Activated CD4-positive, alpha-beta T cell treated with anti-CD3 and anti-CD28 coated beads for 24 hours (primary cell): ENCODE measurements at regions not wholly inside any gene's neighbourhood (a gene's known extent, or its start where the extent isn't known, plus 50 kb on each side); places are given as distances from the start of the nearest gene placed in this dataset.

Source experiments
- DNase-seq, 2 donors: peaks; one replicate each; pipeline ENCODE4 v3.0.0-alpha.2; 2020; ENCODE audit warnings: low read depth in 2 of 2

DNA sequence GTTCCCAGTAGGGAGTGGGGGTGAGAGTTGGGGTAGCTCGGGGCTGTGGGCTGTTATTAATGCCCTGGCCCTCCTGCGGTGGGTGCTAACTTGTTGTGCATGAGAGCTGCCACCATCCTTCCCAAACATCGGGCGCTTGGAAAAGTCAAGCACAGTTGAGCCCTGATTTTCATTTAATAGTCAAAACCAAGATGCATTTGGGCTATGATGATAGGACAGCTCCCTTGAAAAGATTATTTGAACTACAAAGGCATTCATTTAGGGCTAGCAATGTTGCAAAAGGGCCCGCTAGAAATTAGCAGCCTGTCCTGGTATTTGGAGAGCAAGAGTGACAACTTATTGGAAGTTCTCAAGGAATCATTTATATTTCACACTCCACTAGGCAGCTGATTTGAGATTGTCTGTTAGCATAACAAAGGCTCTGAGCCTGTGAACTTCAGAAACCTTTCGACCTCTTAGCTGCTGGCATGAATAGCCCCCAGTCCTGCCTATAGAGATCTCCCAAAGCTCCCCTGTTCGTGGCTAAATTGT lies 128.2 kb upstream of the TMEM161B start:
- no peak for DNase-seq

DNA sequence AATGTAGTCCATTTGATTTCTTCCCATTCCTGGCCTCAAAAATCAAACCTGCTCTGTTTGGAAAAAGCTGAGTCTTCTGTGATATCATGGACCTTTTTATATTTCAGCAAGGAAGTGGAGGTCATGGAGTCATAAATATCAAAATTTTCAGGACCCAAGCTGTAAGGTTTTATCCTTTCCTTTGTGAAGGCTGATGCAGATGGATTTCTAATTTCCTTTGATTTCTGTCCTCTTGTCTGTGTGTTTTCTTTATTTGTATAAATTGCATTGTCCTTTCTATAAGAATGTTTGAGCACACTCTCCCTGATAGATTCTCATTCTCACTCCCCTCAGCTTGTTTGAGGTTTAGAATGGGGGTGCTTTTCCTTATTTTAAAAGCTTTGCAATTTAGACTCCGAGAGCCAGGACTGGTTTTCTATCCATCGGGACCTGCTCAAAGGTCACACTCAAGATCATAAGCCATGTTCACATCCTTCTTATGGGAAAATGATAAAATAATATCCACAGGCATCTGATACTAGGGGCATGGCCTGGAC lies 127.4 kb upstream of the TMEM161B start:
- DNase-seq: no peak

DNA sequence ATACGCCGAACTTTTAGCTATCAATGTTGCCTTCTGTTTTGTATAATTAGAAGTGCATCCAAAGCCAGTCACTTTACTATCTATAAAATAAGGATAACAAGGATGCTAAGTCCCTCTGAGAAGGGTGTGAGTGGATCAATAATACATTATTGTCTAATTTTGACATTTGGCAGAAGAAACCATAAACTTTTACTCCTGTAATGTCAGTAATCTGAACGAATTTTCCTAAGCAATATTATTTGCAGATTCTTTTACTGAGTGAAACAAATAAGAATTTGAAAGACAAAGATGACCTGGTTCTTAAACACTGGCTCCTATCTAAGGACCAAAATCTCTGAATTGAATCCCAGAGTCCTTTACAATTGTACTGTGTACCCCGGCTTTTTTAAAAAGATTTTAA lies 126.6 kb upstream of the TMEM161B start:
- DNase-seq: no peak

DNA sequence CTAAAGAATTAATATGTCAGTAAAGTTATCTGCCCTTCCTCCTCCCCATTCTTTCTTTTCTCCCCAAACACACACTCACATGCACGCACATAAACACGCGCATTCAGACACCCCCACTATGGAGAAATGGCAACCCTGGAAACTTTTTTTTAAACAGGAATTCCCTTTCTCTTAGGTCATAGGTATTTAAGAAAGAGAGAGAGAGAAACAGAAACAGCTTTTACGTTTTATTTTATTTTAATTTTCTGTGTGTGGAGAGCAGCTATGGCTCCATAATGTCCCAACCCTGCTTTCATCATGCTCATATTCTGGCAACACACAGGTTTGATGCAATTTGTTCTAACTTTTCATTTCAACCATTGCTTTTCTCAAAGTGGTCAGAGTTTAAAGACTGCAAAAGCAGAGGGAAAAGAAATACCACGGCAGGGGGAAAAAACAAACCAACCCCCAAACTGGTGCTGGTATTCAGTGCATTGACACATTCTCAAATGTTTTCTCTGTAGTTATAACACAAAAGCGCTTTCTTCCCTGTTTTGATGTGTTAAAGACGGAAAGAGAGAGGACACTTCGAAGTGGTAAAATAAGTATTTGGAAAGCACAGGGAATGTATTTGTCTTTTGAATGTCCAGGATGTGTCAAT lies 126.0 kb upstream of the TMEM161B start:
- DNase-seq: no peak

DNA sequence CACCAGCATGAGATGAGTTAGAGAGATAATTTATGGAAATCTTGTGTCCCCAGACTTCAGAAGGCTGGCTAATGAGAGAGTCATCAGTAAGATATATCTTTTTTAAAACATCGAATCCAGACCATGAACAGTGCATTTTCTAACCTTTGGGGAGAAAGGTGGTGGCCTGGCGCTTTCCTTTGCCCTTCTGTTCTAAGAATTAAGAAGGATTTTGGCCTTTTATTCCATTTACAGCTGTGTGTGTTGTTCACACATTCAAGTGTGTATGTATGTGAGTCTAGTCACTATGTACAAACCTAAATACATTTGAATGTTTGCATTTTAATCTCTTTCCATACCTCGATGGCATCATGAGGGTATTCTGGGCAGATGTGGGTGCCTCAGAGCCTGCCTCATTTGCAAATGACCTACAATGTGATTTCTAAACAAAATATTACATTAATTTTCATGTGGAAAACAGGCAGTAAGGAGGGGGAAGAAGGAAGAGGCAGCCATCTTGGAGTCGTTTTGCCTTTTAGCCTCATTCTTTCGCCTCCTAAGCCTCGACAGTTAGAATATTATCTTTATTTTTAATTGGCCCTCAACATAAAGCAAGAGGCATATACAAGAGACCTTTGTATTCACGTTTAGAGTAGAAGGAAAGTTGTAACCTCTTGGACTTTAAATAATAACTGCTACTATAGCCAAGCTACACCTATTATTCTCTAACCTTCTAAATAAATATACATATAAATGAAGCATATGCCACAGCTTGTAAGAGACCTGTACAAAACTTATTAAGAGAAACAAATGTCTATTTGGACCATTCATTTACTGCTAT lies 125.3 kb upstream of the TMEM161B start:
- no peak for DNase-seq

DNA sequence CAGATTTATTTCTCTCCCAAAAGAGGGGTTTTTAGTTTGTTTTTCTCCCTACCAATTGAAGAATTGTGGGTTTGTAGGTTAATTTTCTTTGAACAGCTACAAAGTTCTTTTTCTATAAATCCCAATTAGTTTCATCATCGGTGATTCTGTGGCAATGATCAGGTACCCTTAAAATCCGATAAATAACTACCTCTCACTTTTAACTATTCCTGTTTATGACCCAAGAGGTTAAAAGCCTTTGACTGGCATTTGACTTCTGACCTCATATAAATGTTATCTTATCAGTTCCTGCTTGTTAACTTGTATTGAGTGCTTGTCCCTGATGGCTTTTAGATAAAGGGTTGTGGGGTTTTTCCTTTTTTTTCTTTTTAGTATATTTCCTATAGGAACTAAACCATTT lies 124.4 kb upstream of the TMEM161B start:
- DNase-seq: no peak

DNA sequence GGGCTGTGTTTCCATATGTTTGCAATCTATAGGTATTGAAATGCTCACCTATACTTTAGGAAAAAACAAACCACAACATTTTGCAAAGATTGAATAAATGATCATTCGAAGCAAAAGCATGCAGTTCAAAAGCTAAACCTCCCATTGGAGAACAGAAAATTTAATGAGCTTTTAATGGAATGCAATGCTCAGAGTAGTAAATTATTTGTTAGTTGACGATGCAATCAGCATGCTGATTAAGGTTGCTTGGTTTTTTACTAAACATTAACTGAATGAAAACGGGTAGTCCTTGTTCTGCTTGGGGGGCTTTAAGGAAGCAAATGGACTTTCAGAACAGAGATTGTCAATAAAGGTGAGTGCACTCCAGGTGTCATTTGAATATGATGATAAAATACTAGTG lies 123.3 kb upstream of the TMEM161B start:
- DNase-seq: no peak

DNA sequence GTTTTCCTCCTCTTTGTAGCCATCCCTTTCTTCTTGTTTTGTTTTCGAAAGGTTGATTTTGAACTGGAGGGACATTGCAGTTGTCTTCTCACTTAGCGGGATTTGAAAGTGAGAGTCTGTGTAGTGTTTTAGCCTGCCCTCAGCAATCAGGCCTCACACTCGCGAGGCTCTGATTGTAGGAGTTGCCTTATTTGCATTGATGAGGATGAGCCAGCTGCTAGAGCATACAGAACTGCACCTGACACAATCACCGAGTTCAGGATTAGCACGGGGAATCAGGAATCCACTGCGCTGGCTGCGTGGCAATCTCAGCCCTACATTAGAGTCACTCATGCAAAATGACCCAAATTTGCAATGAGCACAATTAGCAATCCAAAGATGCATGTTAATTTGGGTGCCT lies 122.5 kb upstream of the TMEM161B start:
- no peak for DNase-seq

DNA sequence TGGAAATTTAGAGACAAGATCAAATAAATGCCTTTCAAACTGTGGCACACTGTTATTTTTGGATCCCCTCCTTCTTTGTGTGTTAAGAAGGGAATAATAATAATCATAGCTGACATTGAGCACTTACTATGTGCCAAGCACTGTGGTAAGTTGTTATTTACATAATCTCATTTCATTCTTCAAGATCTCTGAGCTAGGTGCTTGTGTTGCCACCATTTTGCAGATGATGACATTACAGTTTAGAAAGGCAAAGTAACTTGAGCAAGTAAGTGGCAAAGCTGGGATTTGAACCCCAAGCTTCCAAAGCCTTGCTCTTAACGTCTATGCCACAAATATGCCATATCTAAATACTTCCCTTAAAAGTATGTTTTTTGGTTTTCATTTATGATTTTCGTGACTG lies 121.8 kb upstream of the TMEM161B start:
- DNase-seq: no peak

DNA sequence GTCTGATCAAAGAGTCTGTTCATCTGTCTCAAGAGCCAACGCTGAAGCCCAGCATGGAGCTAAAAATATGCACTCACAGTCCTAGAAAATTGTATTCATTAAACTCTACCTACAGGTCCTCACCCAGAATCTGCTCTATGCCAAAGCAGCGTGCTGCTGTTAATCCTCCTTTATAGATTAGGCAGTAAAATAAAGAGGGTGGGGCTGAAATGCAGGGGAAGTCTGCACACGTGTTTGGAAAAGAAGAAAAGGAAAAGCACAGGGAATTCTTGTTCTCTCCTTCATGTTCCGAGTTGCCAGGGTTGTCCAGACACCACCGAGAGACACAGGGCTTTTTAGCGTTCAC lies 121.4 kb upstream of the TMEM161B start:
- DNase-seq: no peak

DNA sequence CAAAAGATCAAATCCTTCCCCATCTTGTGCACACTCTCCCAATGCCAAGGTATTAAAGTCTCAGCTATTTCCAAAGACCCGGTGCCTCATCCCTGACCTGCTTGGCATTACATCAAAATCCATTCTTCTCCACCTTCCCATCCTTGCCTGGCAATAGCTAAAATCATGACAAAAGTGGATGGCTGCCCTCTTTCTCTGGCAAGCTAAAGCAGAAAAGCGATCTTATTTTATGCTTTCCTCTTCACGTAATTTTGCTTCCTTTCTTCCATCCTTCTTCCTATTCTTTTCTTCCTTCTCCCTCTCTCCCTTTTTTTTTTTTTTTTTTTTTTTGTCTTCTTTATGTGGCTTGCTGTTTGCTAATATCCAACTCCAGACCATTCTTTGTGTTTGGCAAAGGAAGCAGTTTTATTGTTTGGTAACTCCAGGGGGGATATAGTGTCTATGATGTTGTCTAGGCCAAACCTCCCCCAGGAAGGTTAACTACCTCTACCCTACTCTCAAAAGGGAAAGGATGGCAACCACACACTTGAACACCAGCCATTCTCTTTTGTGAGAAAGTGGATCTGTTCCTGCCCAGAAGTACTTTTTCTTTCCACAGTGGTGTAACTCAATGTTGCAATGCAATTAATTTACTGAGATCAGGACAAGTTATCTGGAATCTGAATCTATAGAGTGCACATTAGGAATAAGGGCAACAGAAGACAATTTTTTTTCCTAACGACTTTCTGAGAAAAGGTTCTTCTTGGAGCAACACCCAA lies 120.9 kb upstream of the TMEM161B start:
- DNase-seq: no peak

DNA sequence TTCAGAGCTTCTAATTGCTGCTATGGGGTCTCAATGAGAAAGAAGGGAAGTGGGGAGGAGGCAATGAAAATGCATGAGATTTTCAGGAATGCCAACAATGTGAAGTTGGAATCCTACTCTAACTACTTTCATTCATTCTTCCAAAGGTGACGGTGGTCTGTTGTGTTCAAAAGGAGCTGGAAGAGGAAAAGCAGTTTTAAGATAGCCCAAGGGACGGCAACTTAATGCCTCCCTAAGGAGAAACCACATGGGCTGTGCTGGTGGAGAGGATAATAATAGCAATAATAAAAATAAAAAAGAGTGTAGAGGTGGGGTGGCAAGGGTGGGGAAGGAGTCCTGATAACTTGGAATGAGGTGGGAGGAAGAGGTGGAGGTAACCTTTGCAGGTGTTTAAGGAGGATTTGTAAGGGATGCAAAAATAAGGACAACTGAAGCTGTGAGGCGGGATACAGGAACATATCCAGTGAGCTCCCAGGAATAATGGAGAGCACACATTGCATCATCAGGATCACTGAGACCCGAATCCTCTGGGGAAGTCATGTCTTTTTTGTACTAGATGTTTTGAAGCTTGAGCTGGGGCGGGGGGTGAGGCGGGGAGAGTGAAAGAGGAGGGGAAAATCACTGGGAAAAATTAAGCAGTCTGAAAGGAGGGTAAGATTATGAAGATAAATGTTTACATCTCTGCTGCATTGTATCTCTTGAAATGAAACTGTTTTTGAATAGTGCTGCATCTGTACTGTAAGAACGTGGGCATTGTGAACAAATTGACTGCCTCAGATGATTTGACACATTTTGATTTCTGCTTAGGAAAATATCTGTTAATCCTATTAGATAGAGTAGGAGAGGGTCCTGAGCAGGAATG lies 120.1 kb upstream of the TMEM161B start:
- no peak for DNase-seq

DNA sequence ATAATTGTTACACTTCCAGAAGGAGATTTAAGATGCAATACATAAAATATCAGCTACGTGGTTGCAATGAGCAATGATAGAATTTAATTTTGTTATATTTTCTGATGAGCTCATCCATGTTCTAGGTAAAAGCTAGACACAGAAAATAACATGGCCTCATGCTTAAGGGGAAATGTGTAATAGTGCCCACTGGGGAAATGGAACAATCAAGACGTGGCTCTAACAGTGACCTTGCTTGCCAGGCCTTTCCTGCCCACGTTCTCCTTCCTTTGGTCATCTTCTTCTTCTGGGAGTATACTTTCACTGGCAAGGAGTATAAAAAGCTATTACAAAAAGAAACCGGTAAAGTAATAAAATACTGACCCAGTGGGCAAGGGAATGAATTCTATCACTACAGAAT lies 116.2 kb upstream of the TMEM161B start:
- DNase-seq: no peak

DNA sequence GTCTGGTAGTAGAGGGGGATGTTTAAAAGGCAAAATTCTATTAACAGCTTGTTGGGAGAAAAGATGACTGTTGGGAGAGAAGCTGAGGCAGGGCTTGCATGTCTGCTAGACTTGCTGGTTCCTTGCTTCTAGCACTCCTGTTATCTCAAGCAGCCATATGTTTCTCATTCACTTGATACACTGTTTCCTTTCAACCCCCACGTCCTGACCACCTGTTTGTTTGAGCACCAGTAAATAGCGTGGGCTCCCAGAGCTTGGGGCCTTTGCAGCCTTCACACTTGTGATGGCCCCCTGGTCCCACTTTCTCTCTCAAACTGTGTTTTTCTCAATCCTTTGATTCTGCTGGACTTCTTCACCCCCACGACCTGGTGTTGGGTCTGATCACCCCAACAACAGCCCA lies 111.7 kb upstream of the TMEM161B start:
- DNase-seq: no peak

DNA sequence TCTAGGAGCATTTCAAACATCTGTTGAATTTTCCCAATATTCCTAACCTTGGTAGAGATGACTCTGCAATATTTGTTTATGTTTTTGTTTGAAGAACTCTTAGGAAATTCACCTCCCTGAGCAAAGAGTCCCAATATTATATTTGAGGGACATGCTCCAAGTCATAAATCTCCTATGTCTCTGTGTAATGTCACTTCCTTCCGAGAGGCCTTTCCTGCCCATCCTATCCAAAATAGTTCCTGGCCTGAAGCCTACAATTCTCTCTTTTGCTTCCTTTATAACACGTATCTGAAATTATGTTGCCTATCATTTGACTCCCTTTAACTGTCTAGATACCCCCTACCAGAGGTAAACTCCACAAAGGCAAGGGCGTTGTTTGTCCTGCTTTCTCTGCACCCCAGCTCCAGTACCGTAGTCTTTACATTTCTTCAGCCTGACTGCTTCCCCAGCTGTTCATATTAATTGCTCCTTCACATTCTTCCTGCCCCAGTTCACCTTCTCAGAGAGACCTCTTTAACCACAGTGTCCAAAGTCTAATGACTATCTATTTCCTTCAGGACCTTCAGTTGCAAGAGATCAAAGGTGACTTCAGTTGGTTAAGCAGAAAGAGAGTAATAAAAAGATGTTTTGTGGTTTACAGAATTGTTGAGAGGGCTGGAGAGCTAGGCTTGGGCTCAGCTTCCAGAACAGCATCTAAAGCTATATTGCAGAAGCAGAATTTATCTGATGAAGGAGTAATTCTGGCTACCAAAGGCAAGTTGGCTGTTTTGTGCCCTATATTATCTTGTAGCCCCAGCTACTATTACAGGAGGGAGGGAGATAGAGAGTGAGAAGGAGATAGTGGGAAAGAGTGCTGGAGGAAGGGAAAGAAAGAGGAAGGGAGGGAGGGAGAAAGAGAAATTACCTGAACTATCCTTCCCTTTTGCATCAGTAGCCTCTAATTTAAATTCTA lies 109.3 kb upstream of the TMEM161B start:
- DNase-seq: no peak

DNA sequence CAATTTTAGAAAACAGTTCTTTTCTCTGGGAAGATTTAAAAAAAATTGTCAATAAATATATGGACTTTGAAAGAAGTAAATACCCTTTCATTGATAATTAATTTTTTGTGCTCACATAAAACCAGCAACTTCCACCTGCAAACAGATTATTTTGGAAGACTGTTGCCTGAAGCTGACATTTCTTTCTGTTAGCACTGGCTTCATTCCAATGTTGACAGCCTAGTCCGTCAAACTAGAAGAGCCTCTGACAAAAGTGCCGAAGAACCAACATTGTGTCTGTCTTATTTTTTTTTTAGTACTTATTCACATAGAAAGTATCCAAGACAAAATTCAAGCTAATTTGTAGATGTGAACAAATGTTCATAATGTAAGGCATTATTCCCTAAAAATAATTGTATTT lies 108.6 kb upstream of the TMEM161B start:
- no peak for DNase-seq

DNA sequence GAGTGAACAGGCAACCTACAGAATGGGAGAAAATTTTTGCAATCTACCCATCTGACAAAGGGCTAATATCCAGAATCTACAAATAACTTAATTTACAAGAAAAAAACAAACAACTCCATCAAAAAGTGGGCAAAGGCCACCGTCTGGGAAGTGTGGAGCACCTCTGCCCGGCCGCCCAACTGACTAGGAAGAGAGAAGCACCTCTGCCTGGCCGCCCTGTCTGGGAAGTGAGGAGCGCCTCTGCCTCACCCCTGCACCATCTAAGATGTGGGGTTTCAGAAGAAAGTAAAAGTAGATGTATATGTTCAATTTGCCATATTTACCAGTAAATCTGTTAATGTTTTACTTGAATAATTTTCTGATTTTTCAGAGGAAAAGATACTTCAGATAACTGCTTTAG lies 108.1 kb upstream of the TMEM161B start:
- DNase-seq: no peak

DNA sequence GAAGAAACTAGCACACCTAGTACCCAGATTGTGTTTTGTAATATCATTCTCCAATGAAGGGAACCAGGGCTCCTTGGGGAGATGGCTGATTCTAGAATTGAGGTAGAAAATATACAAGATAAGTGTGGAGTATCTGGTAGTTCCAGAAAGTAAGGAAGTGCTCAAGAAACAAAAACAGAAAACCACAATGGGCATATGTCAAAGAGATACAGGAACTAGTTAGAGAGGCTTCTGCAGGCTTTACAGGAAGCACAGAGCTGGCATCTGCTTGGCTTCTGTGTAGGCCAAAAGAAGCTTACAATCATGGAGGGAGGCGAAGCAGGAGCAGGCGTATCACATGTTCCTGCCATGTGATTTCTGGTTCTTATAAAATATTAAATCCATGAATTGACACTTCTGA lies 105.7 kb upstream of the TMEM161B start:
- no peak for DNase-seq

DNA sequence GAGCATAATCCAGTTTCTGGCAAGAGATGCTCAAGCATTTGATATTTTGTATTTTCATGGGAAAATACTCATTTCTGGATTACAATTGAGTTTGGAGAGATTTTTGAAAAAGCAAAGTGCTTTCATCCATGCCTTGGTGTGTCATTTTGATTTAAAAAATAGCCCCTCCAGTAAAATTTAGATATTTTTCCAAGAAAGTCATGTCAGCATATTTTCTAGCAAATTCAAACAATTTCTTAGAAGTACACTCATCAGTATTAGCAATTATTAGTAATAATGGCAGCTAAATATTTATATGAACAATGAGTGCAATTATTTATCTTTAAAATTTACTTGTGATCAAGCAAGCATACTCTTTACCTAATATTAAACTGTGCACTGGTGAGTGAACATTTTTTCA lies 102.2 kb upstream of the TMEM161B start:
- DNase-seq: no peak

DNA sequence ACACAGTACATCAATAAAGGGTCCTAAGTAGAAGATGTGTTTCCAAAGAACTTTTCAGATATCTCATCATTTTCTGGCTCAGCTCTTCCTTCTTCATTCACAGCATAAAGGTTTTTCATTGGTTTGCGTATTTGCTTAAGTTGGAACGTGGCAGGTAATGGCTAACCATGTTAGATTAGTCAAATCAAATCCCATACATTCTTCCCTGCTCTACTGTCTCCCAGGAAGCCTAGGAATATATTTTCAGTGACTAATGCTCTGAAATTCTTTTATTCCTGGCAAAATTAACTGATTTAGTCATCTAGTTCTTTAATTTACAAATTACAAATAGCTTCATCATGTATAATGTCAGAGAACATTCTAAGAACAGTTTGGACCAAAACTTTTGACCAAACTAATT lies 99.6 kb upstream of the TMEM161B start:
- no peak for DNase-seq
